Upper lobe of left lung (tissue), 4 donors: ENCODE measurements at regions not wholly inside any gene's neighbourhood (a gene's known extent, or its start where the extent isn't known, plus 50 kb on each side); places are given as distances from the start of the nearest gene placed in this dataset.

Experiments
- CTCF ChIP-seq, 6 experiments: fragments of 450-650 bp in 4 of 6; fragments of 200-600 bp in 2 of 6; sonication (generic) in 2 of 6; IDR thresholded peaks; one replicate each; pipeline ENCODE4 v1.5.1; 2016 to 2019; ENCODE audit warnings: antibody characterized with exemption in 6 of 6
- EP300 ChIP-seq, 4 donors: sonication (generic); formaldehyde crosslinking; IDR thresholded peaks; one replicate each; pipeline ENCODE4 v1.5.1; 2017; ENCODE audit warnings: antibody characterized with exemption in 4 of 4, control low read depth in 2 of 4
- POLR2A ChIP-seq, 4 donors: fragments of 450-650 bp; IDR thresholded peaks; one replicate each; pipeline ENCODE4 v1.5.1; 2016 to 2017; ENCODE audit warnings: antibody characterized with exemption in 4 of 4, mild to moderate bottlenecking in 2 of 4
- POLR2AphosphoS5 ChIP-seq, 2 donors: sonication (generic); formaldehyde crosslinking; IDR thresholded peaks; one replicate each; pipeline ENCODE4 v1.5.1; 2017; ENCODE audit warnings: antibody characterized with exemption in 2 of 2

DNA sequence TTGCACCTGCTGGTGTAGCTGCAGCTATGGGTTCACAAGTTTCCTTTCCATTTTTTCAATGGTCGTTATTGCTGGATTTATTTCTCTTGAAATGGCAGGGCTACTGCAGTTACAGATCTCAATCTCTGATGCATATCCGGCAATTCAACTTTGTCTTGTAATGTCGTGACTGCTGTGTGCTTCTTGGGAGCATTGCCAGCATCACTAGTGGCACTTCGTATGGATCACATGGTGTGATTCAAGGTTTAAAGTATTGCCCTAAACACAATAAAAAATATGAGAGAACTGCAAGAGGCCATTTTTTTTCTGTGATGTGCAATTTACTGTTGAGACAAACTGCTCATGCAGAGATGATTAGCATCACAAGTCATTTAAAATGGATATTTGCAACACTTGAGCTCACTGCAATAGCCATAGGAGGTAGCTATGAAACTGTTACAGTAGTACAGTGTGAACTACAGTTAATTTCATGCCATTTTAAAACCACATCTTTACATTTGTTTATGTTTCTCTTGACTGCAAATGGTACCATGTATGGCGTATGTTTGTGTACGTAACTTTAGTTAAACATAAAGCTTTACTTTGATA lies 217.4 kb upstream of the PDE3A start:
- no peak for TF ChIP-seq EP300 (IDR thresholded peaks at IDR 0.05)
- TF ChIP-seq CTCF (IDR thresholded peaks at IDR 0.05): no peak
- no peak for TF ChIP-seq POLR2A (IDR thresholded peaks at IDR 0.05)
- TF ChIP-seq POLR2AphosphoS5 (IDR thresholded peaks at IDR 0.05): no peak
